Fibroblast of peridontal ligament (primary cell): ENCODE measurements at regions not wholly inside any gene's neighbourhood (a gene's known extent, or its start where the extent isn't known, plus 50 kb on each side); places are given as distances from the start of the nearest gene placed in this dataset.

Experiments
- DNase-seq: peaks from one replicate; pipeline ENCODE4 v3.0.0-alpha.2; 2010; ENCODE audit errors: extremely low read depth

- no peak for DNase-seq
These were observed 98.8 kb upstream of the SLC38A2 start for GRCh38 chr12:46471404-46471803.

- DNase-seq = no peak
These were observed 98.4 kb upstream of the SLC38A2 start for GRCh38 chr12:46470975-46471374.

GRCh38 chr12:46470036-46470627 is 97.6 kb upstream of the SLC38A2 start:
- DNase-seq = no peak

- no peak for DNase-seq
These were observed 96.2 kb upstream of the SLC38A2 start for GRCh38 chr12:46468813-46469212.

- no peak for DNase-seq
These were observed 95.6 kb upstream of the SLC38A2 start for GRCh38 chr12:46468160-46468559.

- no peak for DNase-seq
These were observed 92.7 kb upstream of the SLC38A2 start for GRCh38 chr12:46465307-46465706.

GRCh38 chr12:46464863-46465262 is 92.3 kb upstream of the SLC38A2 start:
- no peak for DNase-seq

- no peak for DNase-seq
These were observed 90.2 kb upstream of the SLC38A2 start for GRCh38 chr12:46462641-46463355.

GRCh38 chr12:46461907-46462640 is 89.5 kb upstream of the SLC38A2 start:
- DNase-seq = no peak

- no peak for DNase-seq
These were observed 88.9 kb upstream of the SLC38A2 start for GRCh38 chr12:46461459-46461858.

GRCh38 chr12:46460682-46461210 is 88.2 kb upstream of the SLC38A2 start:
- no peak for DNase-seq

GRCh38 chr12:46459861-46460545 is 87.4 kb upstream of the SLC38A2 start:
- no peak for DNase-seq

- DNase-seq = peak; percentile 41
These were observed 86.5 kb upstream of the SLC38A2 start for GRCh38 chr12:46459111-46459510.

GRCh38 chr12:46458500-46459102 is 86.0 kb upstream of the SLC38A2 start:
- no peak for DNase-seq

GRCh38 chr12:46457958-46458357 is 85.4 kb upstream of the SLC38A2 start:
- no peak for DNase-seq

GRCh38 chr12:46456356-46457334 is 84.1 kb upstream of the SLC38A2 start:
- peak; percentile 43 for DNase-seq

GRCh38 chr12:46455648-46456352 is 83.2 kb upstream of the SLC38A2 start:
- no peak for DNase-seq

GRCh38 chr12:46454981-46455380 is 82.4 kb upstream of the SLC38A2 start:
- DNase-seq = no peak

GRCh38 chr12:46453428-46453827 is 80.9 kb upstream of the SLC38A2 start:
- DNase-seq = no peak

- DNase-seq = no peak
These were observed 80.2 kb upstream of the SLC38A2 start for GRCh38 chr12:46452776-46453175.
